ENCODE measurements at regions not wholly inside any gene's neighbourhood (a gene's known extent, or its start where the extent isn't known, plus 50 kb on each side); places are given as distances from the start of the nearest gene placed in this dataset.

DNA sequence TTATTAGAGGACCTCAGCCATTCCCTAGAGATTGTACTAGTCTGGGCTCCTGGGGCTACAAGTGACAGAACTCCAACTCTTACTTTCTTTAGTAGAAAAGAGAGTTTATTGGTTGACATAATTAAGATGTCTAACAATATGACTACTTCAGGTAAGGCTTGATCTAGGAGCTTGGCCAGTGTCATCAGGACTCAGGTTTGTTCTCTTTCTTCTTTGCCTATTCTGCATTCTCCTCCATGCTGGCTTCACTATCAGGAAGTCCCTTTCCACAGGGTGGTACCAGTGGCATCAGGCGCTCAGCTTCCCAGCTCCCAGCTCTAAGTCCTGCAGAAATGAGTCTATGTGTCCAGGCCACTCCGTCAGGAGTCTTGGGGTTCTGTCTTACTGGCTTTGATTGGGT is 286.1 kb upstream of the EEF2KMT start:
- Histone ChIP-seq H3K4me1 (ENCODE audit: control insufficient read depth, extremely low read depth, insufficient read depth, low read length) (no peaks in the 10 kb centered on the region), H3K79me2 (ENCODE audit: control insufficient read depth, insufficient read depth, low read length) (no peaks in the 10 kb centered on the region), H3K9me3 (ENCODE audit: control insufficient read depth, low read depth, low read length) (peaks cover 9% of the 10 kb centered on the region), H3K36me3 (ENCODE audit: control insufficient read depth in 2 of 2, extremely low read depth in 1 of 2, insufficient read depth in 2 of 2, low read length in 2 of 2) (no peaks in the 10 kb centered on the region), H3K4me3 (ENCODE audit: control insufficient read depth in 2 of 3, extremely low read depth in 1 of 3, insufficient read depth in 2 of 3, low read depth in 1 of 3, low read length in 3 of 3) (no peak overlapping the region), H3K9me1 (ENCODE audit: control insufficient read depth, extremely low read depth, insufficient read depth, low read length) (no peaks in the 10 kb centered on the region), H2AFZ (ENCODE audit: control insufficient read depth, low read length) (no peak overlapping the region), H3K4me2 (ENCODE audit: control insufficient read depth, extremely low read depth, insufficient read depth, low read depth, low read length) (no peak overlapping the region), H3K27me3 (ENCODE audit: control insufficient read depth, extremely low read depth, insufficient read depth, low read length) (no peaks in the 10 kb centered on the region), H3K9ac (ENCODE audit: control insufficient read depth, extremely low read depth, insufficient read depth, low read length) (no peak overlapping the region), H3K27ac (ENCODE audit: control insufficient read depth, insufficient read depth, low read length) (no peak overlapping the region), H4K20me1 (ENCODE audit: control insufficient read depth, extremely low read depth, insufficient read depth, low read length) (no peaks in the 10 kb centered on the region)
- dilution Hi-C loops (cut with MboI; ENCODE audit: extremely low pct_ligation_motif_present, low sequenced_read_pairs) = no loop called here
- TF ChIP-seq CTCF (optimal IDR thresholded peaks at IDR 0.05 in 1 of 3, IDR thresholded peaks at IDR 0.05 in 1 of 3, conservative IDR thresholded peaks at IDR 0.05 in 1 of 3; ENCODE audit: extremely low read depth in 1 of 3, insufficient read depth in 2 of 3, low read length in 3 of 3) = no peak
- no peak for TF ChIP-seq EZH2 (IDR thresholded peaks at IDR 0.05; ENCODE audit: low read length)
- DNase-seq (ENCODE audit: low read depth, low spot score) (no peak), FAIRE-seq (no peak)

DNA sequence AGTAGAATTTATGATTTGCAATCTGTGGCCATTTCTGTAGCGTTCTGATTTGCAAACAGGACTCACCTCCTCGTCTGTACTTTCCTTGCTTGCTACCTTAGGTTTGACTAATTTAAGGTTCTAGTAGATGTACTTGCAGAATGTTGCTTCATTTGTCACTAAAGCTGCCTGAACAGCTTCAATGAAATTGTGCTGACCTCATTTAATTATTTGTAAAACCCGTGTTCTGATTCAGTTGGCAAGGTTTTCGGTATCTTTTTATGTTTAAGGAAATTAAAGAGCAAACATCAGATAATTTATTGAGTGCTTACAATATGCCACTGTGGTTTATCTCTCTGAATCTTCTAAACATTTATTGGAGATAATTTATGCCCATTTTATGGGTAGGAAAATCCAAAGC is 284.9 kb upstream of the EEF2KMT start:
- H3K9me3 ChIP-seq (ENCODE audit: control insufficient read depth, low read depth, low read length) = peaks cover 9% of the 10 kb centered on the region
- no peak overlapping the region for H2AFZ ChIP-seq (ENCODE audit: control insufficient read depth, low read length)
- H3K36me3 ChIP-seq (ENCODE audit: control insufficient read depth in 2 of 2, extremely low read depth in 1 of 2, insufficient read depth in 2 of 2, low read length in 2 of 2) = no peaks in the 10 kb centered on the region
- H3K4me2 ChIP-seq (ENCODE audit: control insufficient read depth, extremely low read depth, insufficient read depth, low read depth, low read length) = no peak overlapping the region
- H3K4me1 ChIP-seq (ENCODE audit: control insufficient read depth, extremely low read depth, insufficient read depth, low read length) = no peaks in the 10 kb centered on the region
- no peaks in the 10 kb centered on the region for H3K79me2 ChIP-seq (ENCODE audit: control insufficient read depth, insufficient read depth, low read length)
- FAIRE-seq = no peak
- dilution Hi-C loops (cut with MboI; ENCODE audit: extremely low pct_ligation_motif_present, low sequenced_read_pairs) = no loop called here
- no peaks in the 10 kb centered on the region for H3K9me1 ChIP-seq (ENCODE audit: control insufficient read depth, extremely low read depth, insufficient read depth, low read length)
- no peaks in the 10 kb centered on the region for H4K20me1 ChIP-seq (ENCODE audit: control insufficient read depth, extremely low read depth, insufficient read depth, low read length)
- no peaks in the 10 kb centered on the region for H3K27me3 ChIP-seq (ENCODE audit: control insufficient read depth, extremely low read depth, insufficient read depth, low read length)
- H3K27ac ChIP-seq (ENCODE audit: control insufficient read depth, insufficient read depth, low read length) = no peak overlapping the region
- H3K9ac ChIP-seq (ENCODE audit: control insufficient read depth, extremely low read depth, insufficient read depth, low read length) = no peak overlapping the region
- no peak overlapping the region for H3K4me3 ChIP-seq (ENCODE audit: control insufficient read depth in 2 of 3, extremely low read depth in 1 of 3, insufficient read depth in 2 of 3, low read depth in 1 of 3, low read length in 3 of 3)
- DNase-seq (ENCODE audit: low read depth, low spot score) = no peak
- no peak for TF ChIP-seq EZH2 (IDR thresholded peaks at IDR 0.05; ENCODE audit: low read length)
- no peak for TF ChIP-seq CTCF (optimal IDR thresholded peaks at IDR 0.05 in 1 of 3, IDR thresholded peaks at IDR 0.05 in 1 of 3, conservative IDR thresholded peaks at IDR 0.05 in 1 of 3; ENCODE audit: extremely low read depth in 1 of 3, insufficient read depth in 2 of 3, low read length in 3 of 3)

Data from keratinocyte (primary cell).